SW 1271 (cell line): ENCODE measurements at regions not wholly inside any gene's neighbourhood (a gene's known extent, or its start where the extent isn't known, plus 50 kb on each side); places are given as distances from the start of the nearest gene placed in this dataset.
"Not testable (repeated sequence)": the region's sequence is repeated elsewhere in the genome, so short reads cannot be mapped to it uniquely, and the experiment has no call there.

Source experiments
- DNase-seq, 2 experiments: peaks; one replicate each; lab custom pipeline; 2025; lab: John Stamatoyannopoulos, UW

DNA sequence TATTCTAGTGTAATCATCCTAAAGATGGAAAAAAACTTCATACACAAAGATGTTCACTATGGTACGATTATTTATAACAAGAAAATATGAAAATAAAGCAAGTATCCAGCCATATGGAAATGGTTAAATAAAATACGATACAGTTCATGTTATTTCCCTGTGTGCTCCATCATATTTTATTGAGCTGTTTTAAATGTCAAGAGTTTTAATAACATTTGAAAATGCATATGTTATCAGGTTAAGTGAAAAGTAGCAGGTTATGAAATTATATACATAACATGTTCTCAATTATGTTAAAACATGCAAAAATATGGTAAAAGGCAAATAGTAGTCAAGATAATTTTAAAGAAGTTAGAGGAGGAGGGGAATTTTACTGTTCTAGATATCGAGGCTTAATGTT, 192.0 kb downstream of the HNRNPD start:
- no peak for DNase-seq

- DNase-seq, result no peak
Observed at GRCh38 chr4:82172186-82172585, 201.6 kb downstream of the HNRNPD start.

- no peak for DNase-seq
Observed at GRCh38 chr4:82171531-82172155, 202.1 kb downstream of the HNRNPD start.

- no peak for DNase-seq
Observed at GRCh38 chr4:82149750-82150149, 224.0 kb downstream of the HNRNPD start.

GRCh38 chr4:82145850-82146249, 227.9 kb downstream of the HNRNPD start:
- no peak for DNase-seq

- DNase-seq, result no peak
Observed at GRCh38 chr4:82140422-82140821, 233.4 kb downstream of the HNRNPD start.

DNA sequence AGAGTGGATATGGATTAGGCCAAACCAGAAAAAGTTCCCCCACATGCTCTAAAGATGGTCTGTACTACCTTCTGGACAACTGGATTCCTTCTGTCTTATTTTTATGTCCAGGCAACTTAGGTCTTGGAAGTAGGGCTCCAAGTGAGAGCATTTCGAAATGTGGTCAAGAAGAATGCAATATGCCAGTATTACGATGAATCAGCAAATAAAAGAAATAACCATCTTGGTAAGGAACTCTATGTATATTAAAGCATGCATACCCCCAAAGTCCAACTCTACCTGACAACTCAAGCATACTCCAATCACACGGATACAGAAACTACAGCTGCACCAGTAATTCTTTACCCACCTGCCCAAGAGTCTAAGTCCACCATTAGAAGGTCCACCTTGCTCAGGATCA, 234.5 kb downstream of the HNRNPD start:
- no peak for DNase-seq

GRCh38 chr4:82138374-82138773, 235.4 kb downstream of the HNRNPD start:
- DNase-seq, result no peak

- DNase-seq, result no peak
Observed at GRCh38 chr4:82136161-82136801, 237.5 kb downstream of the HNRNPD start.

- no peak for DNase-seq
Observed at GRCh38 chr4:82128355-82128754, 245.4 kb downstream of the HNRNPD start.

- no peak for DNase-seq
Observed at GRCh38 chr4:82126512-82127040, 247.2 kb downstream of the HNRNPD start.

DNA sequence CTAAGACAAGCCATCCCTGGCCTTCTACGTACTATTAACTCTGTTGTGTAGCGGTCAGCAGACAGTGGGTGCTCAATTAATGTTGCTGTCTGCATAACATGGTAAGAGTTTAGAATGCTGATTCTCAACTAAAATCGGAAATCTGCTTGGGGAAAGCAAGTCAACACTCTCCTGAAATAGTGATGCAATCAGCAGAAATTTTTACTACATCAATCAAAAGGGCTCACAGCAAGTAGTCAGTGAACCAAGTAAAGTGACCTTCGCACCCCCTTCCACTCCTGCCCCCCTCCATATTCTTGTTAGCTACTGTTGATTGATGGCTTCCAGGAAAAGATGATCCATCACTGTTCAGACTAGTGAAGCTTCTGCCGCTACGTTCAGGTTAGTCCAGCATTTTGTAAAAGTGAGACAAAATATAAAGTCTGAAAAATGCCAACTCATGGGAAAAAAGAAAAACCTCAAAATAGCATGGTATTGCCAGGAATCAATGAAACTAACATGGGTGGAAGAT, 247.9 kb downstream of the HNRNPD start:
- no peak for DNase-seq

DNA sequence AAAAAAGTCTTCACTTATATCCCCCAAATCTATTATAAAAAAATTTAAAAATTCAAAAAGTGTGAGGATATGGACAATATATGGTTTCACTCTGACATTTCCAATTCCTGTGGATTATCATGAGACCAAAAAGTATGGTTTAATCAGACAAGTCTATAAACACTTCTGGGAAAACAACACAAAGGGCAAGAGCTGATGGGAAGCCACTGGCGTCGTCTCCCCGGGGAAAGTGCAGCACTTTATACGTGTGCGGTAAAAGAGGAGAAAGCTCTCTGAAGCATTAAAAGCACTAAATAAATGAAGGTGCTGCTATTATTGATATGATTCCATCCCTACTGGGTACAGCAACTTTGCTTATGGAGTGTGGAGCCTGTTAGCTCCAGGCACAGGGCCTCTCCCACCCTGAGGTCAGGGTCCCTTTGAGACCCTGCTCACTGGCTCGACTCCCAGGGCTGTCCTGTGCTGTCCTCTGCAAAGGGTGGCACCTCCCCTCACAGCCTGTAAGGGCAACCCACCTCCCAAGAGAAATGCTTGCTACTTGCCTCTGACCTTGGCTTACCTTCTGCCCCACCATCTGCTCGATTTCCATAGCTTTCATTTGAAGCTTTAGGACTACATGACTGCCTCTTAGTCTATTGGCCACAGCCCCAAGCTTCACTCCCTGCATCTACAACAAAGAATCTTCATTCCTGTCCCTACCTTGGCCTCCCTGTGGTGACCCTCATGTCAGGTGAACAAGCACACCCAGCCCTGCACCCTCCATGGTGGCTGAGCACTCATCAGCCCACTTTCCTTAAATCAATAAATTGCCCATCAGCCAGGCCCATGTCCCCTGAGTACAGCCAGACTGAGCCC, 248.6 kb downstream of the HNRNPD start:
- no peak for DNase-seq

- DNase-seq, result no peak
Observed at GRCh38 chr4:82124365-82124764, 249.4 kb downstream of the HNRNPD start.

- DNase-seq, result no peak
Observed at GRCh38 chr4:82123934-82124333, 249.9 kb downstream of the HNRNPD start.

DNA sequence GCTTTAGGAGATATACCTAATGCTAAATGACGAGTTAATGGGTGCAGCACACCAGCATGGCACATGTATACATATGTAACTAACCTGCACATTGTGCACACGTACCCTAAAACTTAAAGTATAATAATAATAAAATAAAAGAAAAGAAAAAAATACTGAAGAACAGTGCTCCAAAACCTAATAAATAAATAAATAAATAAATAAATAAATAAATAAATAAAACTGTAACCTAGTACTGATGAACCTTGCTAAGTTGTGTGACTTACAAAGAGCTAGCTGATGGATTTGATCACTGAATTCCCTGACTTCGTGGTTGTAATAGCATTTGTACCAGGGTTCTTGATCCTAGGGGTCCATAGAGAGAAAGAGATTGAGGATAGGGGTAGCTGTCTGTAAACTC, 258.6 kb downstream of the HNRNPD start:
- DNase-seq, result not testable (repeated sequence)

DNA sequence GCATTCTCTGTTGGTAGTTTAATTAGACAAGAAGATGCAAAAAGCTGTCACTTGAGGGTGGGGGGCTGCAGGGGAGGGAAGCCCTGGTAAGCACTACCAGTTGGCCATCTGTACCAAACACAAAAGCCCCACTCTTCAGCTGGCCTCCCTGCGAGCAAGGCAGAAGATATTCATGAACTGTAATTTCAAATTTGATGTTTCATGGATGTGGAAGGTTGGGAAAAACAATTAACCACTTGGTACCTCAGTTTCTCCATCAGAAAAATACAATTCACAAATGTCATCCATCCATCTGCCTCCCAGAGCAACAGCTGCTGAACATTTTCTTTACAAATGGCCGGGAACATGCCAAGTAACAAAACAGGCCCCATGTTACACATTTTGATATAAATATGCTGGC, 265.3 kb downstream of the HNRNPD start:
- DNase-seq, result no peak

DNA sequence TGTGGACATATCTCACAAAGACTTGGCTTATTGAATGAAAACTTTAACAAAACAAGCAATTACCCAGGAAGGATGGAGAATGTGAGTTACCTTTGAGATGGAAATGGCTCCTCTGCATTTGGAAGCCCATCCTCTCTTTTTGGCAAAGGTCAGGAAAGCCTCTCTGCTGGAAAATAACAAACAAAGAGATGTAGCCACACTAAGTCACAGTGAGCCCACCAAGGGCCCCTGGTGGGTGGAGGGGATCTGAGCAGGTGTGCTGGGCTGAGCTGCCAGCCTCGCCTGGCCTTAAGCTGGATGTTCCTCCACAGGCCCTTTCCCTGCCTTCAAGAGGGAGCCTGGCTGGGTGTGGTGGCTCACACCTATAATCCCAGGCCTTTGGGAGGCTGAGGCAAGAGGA, 269.2 kb downstream of the HNRNPD start:
- DNase-seq, result no peak

- no peak for DNase-seq
Observed at GRCh38 chr4:82099928-82100579, 273.7 kb downstream of the HNRNPD start.

DNA sequence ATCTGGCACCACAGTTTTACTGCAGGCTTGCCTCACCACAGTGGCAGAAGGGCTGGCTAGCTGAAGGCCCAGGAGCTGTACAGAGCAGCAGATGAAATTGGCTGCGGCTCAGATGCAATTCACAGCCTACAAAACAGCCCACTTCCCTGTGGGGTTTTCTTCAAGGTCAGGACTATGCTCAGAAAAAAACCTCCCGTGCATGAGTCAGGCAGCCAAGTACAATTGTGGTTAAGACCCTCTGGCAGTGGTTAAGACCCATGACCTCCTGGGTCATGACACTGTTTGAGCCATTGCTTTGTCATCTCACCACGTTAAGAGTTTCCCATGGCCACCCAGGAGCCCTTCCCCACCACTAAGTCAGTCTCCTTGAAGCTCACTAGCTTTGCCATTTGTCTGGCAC, 276.3 kb downstream of the HNRNPD start:
- DNase-seq, result no peak

DNA sequence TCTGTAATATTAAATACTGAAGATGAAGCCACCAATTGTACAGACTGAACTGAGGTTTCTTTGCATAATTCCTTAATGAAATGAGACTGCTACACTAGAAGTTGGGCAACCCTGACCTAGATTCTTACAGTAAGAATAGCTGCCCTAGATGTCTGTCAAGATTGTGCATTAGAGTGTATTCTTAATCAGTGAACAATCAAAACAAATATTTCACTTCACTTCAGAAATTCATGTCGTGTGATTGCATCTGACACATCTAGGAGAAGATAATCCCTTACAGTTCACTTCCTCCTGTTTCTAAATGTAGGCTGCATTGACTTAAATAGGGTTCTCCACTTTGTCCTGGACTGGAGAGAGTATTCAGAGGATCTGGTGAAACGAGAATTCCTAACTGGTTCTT, 283.1 kb downstream of the HNRNPD start:
- DNase-seq, result no peak

DNA sequence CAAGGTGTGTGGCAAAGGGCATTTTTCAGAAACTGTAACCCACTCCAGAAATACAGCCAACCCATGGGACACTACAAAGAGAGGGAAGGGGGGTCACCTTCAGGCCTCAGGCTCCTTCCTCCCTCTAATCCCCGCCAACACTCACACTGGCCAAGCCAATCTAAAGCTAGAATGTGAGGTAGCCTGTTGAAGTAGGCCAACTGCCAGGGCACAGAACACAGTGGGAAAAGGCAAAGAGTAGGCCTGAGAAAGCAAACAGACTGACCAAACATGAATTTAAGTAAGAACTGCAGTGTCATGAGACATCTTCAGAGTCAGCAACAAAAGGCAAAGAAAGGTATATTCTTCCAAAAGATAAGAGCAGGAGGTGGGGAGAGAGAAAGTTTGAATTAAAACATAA, 289.0 kb downstream of the HNRNPD start:
- no peak for DNase-seq
